ENCODE measurements at regions not wholly inside any gene's neighbourhood (a gene's known extent, or its start where the extent isn't known, plus 50 kb on each side); places are given as distances from the start of the nearest gene placed in this dataset.

GRCh38 chr6:169393753-169394152, 140.1 kb upstream of the THBS2 start:
- no peak for DNase-seq
- Histone ChIP-seq H3K27me3 (ENCODE audit: control insufficient read depth in 3 of 3, insufficient read depth in 3 of 3, low read length in 3 of 3) (no peaks in the 10 kb centered on the region), H3K36me3 (ENCODE audit: control insufficient read depth in 3 of 3, insufficient read depth in 2 of 3, low read depth in 1 of 3, low read length in 3 of 3) (no peaks in the 10 kb centered on the region), H3K27ac (ENCODE audit: low read depth in 1 of 3, low read length in 2 of 3) (no peak overlapping the region), H3K4me1 (ENCODE audit: control insufficient read depth in 3 of 3, insufficient read depth in 2 of 3, low read depth in 1 of 3, low read length in 2 of 3) (no peaks in the 10 kb centered on the region), H3K9me3 (ENCODE audit: control insufficient read depth in 2 of 2, insufficient read depth in 1 of 2, low read depth in 1 of 2, low read length in 1 of 2) (peaks cover 0 to 30% of the 10 kb centered on the region in 2 donors), H3K4me3 (ENCODE audit: low read depth in 1 of 3, low read length in 3 of 3) (no peak overlapping the region)
- no peak for FAIRE-seq
- 88 to 90% (median 89%) methylated on average over 13 of the region's 13 CpGs for WGBS, 3 donors

- Histone ChIP-seq H3K9me3 (ENCODE audit: control insufficient read depth in 2 of 2, insufficient read depth in 1 of 2, low read depth in 1 of 2, low read length in 1 of 2) (peaks cover 0 to 32% of the 10 kb centered on the region in 2 donors), H3K4me1 (ENCODE audit: control insufficient read depth in 3 of 3, insufficient read depth in 2 of 3, low read depth in 1 of 3, low read length in 2 of 3) (no peaks in the 10 kb centered on the region), H3K4me3 (ENCODE audit: low read depth in 1 of 3, low read length in 3 of 3) (no peak overlapping the region), H3K27ac (ENCODE audit: low read depth in 1 of 3, low read length in 2 of 3) (no peak overlapping the region), H3K36me3 (ENCODE audit: control insufficient read depth in 3 of 3, insufficient read depth in 2 of 3, low read depth in 1 of 3, low read length in 3 of 3) (no peaks in the 10 kb centered on the region), H3K27me3 (ENCODE audit: control insufficient read depth in 3 of 3, insufficient read depth in 3 of 3, low read length in 3 of 3) (no peaks in the 10 kb centered on the region)
- DNase-seq = no peak
- FAIRE-seq = peak; percentile 84
- 78 to 94% (median 86%) methylated on average over 2 of the region's 2 CpGs for WGBS, 3 donors
These were observed 137.9 kb upstream of the THBS2 start for GRCh38 chr6:169391473-169392071.

DNA sequence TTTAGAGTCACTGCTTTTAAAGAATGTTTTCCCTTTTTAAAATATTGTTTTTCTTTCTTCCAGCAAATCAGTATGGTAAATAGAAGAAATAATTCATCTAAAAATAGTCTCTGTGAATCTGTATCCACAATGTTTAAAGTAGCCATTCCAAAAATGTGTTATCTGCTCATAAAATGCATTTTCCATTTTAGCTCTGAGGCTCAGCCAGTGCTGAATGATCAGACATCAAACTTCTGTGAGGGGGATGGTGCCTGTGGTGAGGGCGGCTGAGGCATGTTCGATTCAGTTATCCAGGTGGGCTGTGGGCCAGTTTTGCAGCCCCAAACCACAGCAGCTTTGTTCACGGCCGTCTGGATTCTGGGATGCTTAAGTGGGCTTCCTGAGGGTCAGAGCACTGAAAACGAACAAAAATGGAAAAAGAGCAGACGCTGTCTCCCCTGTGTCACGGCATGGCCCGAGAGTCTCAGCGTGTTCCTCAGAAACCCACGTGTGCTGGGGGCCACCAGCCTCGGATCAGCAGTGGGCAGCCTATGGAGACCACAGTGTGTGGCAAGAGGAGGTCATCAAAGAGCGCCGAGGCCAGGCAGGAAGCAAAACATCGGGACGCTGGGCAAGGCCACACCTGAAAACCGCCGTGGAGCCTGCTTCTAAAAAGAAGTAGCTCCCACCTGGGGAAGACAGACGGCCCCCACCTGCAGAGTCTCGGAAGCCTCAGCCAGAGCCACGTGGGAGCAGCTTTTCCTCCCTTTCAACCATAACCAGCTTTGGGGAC, 134.9 kb upstream of the THBS2 start:
- Histone ChIP-seq H3K9me3 (ENCODE audit: control insufficient read depth in 2 of 2, insufficient read depth in 1 of 2, low read depth in 1 of 2, low read length in 1 of 2) (peaks cover 0 to 28% of the 10 kb centered on the region in 2 donors), H3K36me3 (ENCODE audit: control insufficient read depth in 3 of 3, insufficient read depth in 2 of 3, low read depth in 1 of 3, low read length in 3 of 3) (no peaks in the 10 kb centered on the region), H3K4me1 (ENCODE audit: control insufficient read depth in 3 of 3, insufficient read depth in 2 of 3, low read depth in 1 of 3, low read length in 2 of 3) (no peaks in the 10 kb centered on the region), H3K27ac (ENCODE audit: low read depth in 1 of 3, low read length in 2 of 3) (no peak overlapping the region), H3K27me3 (ENCODE audit: control insufficient read depth in 3 of 3, insufficient read depth in 3 of 3, low read length in 3 of 3) (no peaks in the 10 kb centered on the region), H3K4me3 (ENCODE audit: low read depth in 1 of 3, low read length in 3 of 3) (no peak overlapping the region)
- WGBS, 3 donors = 78 to 85% (median 79%) methylated on average over 20 of the region's 20 CpGs
- FAIRE-seq (no peak), DNase-seq (no peak)

DNA sequence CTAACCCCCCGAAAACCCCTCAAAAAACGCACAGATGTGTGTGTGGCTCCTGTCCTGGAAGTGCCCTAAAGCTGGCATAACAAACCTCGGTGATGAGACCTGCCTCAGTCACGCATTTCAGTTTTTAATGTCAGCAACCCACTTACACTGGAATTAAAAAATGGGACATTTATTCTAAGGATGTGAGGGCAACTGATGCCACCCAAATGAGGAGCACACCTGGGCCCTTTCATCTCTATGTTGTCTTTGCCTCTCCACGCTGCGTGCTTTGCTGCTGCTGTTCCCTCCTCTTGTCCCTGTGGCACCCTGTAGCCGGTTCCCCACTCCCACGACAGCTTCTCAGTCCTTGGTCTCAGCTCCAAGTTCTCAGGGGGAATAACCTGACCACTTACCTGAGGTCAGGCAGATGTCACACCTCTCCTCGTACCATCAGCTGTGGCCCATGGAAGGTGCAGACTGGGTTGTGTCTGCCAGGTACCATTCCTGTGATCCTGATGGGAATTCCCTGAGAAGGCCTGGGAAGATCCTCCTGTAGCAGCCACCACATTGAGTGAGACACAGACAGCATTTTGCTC, 134.2 kb upstream of the THBS2 start:
- Histone ChIP-seq H3K36me3 (ENCODE audit: control insufficient read depth in 3 of 3, insufficient read depth in 2 of 3, low read depth in 1 of 3, low read length in 3 of 3) (no peaks in the 10 kb centered on the region), H3K27ac (ENCODE audit: low read depth in 1 of 3, low read length in 2 of 3) (peak overlapping the region in 1 of 3 donors; percentile 17), H3K27me3 (ENCODE audit: control insufficient read depth in 3 of 3, insufficient read depth in 3 of 3, low read length in 3 of 3) (no peaks in the 10 kb centered on the region), H3K9me3 (ENCODE audit: control insufficient read depth in 2 of 2, insufficient read depth in 1 of 2, low read depth in 1 of 2, low read length in 1 of 2) (peaks cover 0 to 28% of the 10 kb centered on the region in 2 donors), H3K4me3 (ENCODE audit: low read depth in 1 of 3, low read length in 3 of 3) (no peak overlapping the region), H3K4me1 (ENCODE audit: control insufficient read depth in 3 of 3, insufficient read depth in 2 of 3, low read depth in 1 of 3, low read length in 2 of 3) (no peaks in the 10 kb centered on the region)
- DNase-seq (no peak), FAIRE-seq (no peak)
- 87 to 91% (median 90%) methylated on average over 9 of the region's 9 CpGs for WGBS, 3 donors

DNA sequence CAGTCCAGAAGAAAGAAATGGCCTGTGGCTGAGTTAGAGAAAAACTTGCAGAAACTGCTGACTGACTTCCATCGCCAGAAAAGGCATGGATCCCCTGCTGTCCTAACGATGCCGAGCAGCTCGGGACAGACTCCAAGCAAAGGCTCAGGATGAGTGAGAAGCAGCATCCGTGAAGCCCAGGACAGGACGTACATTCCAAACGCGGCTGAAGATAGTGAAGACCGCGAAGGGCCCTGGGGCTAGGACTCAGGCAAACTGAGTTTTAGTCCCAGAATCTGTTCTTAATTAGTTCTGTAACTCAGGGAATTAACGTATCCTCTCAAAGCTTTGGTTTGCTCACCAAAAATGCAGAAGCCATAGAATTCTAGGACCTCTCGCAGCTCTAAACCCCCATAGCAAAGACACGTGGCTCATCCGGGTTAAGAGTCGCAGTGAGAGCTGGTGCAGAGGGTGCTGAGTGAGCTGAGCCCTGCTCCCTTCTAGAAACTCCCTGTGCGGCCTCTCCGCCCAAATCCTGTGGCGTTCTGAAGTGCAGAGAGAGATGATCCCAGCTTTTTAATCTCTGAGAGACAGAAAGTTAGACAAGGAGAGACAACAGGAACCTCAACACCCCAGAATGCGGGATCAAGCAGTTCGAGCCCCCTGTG, 132.9 kb upstream of the THBS2 start:
- FAIRE-seq (no peak), DNase-seq (no peak)
- Histone ChIP-seq H3K36me3 (ENCODE audit: control insufficient read depth in 3 of 3, insufficient read depth in 2 of 3, low read depth in 1 of 3, low read length in 3 of 3) (no peaks in the 10 kb centered on the region), H3K4me1 (ENCODE audit: control insufficient read depth in 3 of 3, insufficient read depth in 2 of 3, low read depth in 1 of 3, low read length in 2 of 3) (no peaks in the 10 kb centered on the region), H3K9me3 (ENCODE audit: control insufficient read depth in 2 of 2, insufficient read depth in 1 of 2, low read depth in 1 of 2, low read length in 1 of 2) (peaks cover 0 to 21% of the 10 kb centered on the region in 2 donors), H3K27ac (ENCODE audit: low read depth in 1 of 3, low read length in 2 of 3) (no peak overlapping the region), H3K4me3 (ENCODE audit: low read depth in 1 of 3, low read length in 3 of 3) (no peak overlapping the region), H3K27me3 (ENCODE audit: control insufficient read depth in 3 of 3, insufficient read depth in 3 of 3, low read length in 3 of 3) (no peaks in the 10 kb centered on the region)
- WGBS, 3 donors = 72 to 80% (median 80%) methylated on average over 20 of the region's 20 CpGs

- no peak overlapping the region for H3K4me3 ChIP-seq (ENCODE audit: low read depth in 1 of 3, low read length in 3 of 3)
- H3K9me3 ChIP-seq (ENCODE audit: control insufficient read depth in 2 of 2, insufficient read depth in 1 of 2, low read depth in 1 of 2, low read length in 1 of 2) = peaks cover 0 to 18% of the 10 kb centered on the region in 2 donors
- no peaks in the 10 kb centered on the region for H3K4me1 ChIP-seq (ENCODE audit: control insufficient read depth in 3 of 3, insufficient read depth in 2 of 3, low read depth in 1 of 3, low read length in 2 of 3)
- H3K27ac ChIP-seq (ENCODE audit: low read depth in 1 of 3, low read length in 2 of 3) = no peak overlapping the region
- FAIRE-seq (no peak), DNase-seq (no peak)
- WGBS, 3 donors = 94 to 95% (median 95%) methylated on average over 9 of the region's 9 CpGs
- H3K27me3 ChIP-seq (ENCODE audit: control insufficient read depth in 3 of 3, insufficient read depth in 3 of 3, low read length in 3 of 3) = no peaks in the 10 kb centered on the region
- no peaks in the 10 kb centered on the region for H3K36me3 ChIP-seq (ENCODE audit: control insufficient read depth in 3 of 3, insufficient read depth in 2 of 3, low read depth in 1 of 3, low read length in 3 of 3)
These were observed 131.7 kb upstream of the THBS2 start for GRCh38 chr6:169385237-169385880.

GRCh38 chr6:169384291-169384690, 130.6 kb upstream of the THBS2 start:
- Histone ChIP-seq H3K36me3 (ENCODE audit: control insufficient read depth in 3 of 3, insufficient read depth in 2 of 3, low read depth in 1 of 3, low read length in 3 of 3) (no peaks in the 10 kb centered on the region), H3K27ac (ENCODE audit: low read depth in 1 of 3, low read length in 2 of 3) (no peak overlapping the region), H3K27me3 (ENCODE audit: control insufficient read depth in 3 of 3, insufficient read depth in 3 of 3, low read length in 3 of 3) (no peaks in the 10 kb centered on the region), H3K4me1 (ENCODE audit: control insufficient read depth in 3 of 3, insufficient read depth in 2 of 3, low read depth in 1 of 3, low read length in 2 of 3) (no peaks in the 10 kb centered on the region), H3K9me3 (ENCODE audit: control insufficient read depth in 2 of 2, insufficient read depth in 1 of 2, low read depth in 1 of 2, low read length in 1 of 2) (peaks cover 0 to 8% of the 10 kb centered on the region in 2 donors), H3K4me3 (ENCODE audit: low read depth in 1 of 3, low read length in 3 of 3) (no peak overlapping the region)
- no peak for DNase-seq
- FAIRE-seq = no peak
- WGBS, 3 donors = 68 to 78% (median 75%) methylated on average over 6 to 7 of the region's 7 CpGs

- no peak for FAIRE-seq
- Histone ChIP-seq H3K9me3 (ENCODE audit: control insufficient read depth in 2 of 2, insufficient read depth in 1 of 2, low read depth in 1 of 2, low read length in 1 of 2) (peaks cover 0 to 5% of the 10 kb centered on the region in 2 donors), H3K4me3 (ENCODE audit: low read depth in 1 of 3, low read length in 3 of 3) (no peak overlapping the region), H3K4me1 (ENCODE audit: control insufficient read depth in 3 of 3, insufficient read depth in 2 of 3, low read depth in 1 of 3, low read length in 2 of 3) (no peaks in the 10 kb centered on the region), H3K27me3 (ENCODE audit: control insufficient read depth in 3 of 3, insufficient read depth in 3 of 3, low read length in 3 of 3) (no peaks in the 10 kb centered on the region), H3K36me3 (ENCODE audit: control insufficient read depth in 3 of 3, insufficient read depth in 2 of 3, low read depth in 1 of 3, low read length in 3 of 3) (no peaks in the 10 kb centered on the region), H3K27ac (ENCODE audit: low read depth in 1 of 3, low read length in 2 of 3) (no peak overlapping the region)
- no peak for DNase-seq
- WGBS, 3 donors = 57 to 76% (median 72%) methylated on average over 6 of the region's 6 CpGs
These were observed 129.6 kb upstream of the THBS2 start for GRCh38 chr6:169383265-169383664.
